Testis (tissue), 2 donors: ENCODE measurements at regions not wholly inside any gene's neighbourhood (a gene's known extent, or its start where the extent isn't known, plus 50 kb on each side); places are given as distances from the start of the nearest gene placed in this dataset.

Experiments used
- DNase-seq: peaks from one replicate; pipeline ENCODE4 v3.0.0-alpha.2; 2019
- H3K27ac ChIP-seq, 2 donors: fragments of 200-600 bp; sonication (generic); one replicate each; pipeline ENCODE4 v1.5.1; 2019
- H3K27me3 ChIP-seq: fragments of 200-600 bp; sonication (generic); one replicate; pipeline ENCODE4 v1.5.1; 2019
- H3K36me3 ChIP-seq: fragments of 200-600 bp; sonication (generic); one replicate; pipeline ENCODE4 v1.5.1; 2017; ENCODE audit warnings: low read depth; ENCODE audit errors: missing control alignments
- H3K4me1 ChIP-seq: fragments of 200-600 bp; sonication (generic); one replicate; pipeline ENCODE4 v1.5.1; 2019
- H3K4me3 ChIP-seq, 2 donors: fragments of 200-600 bp; sonication (generic); one replicate each; pipeline ENCODE4 v1.5.1; 2017 to 2019
- H3K9me3 ChIP-seq: fragments of 200-600 bp; sonication (generic); one replicate; pipeline ENCODE4 v1.5.1; 2017
- CTCF ChIP-seq, 3 experiments: fragments of 450-650 bp in 2 of 3; fragments of 200-600 bp in 1 of 3; sonication (generic) in 1 of 3; IDR thresholded peaks; one replicate each; pipeline ENCODE4 v1.5.1; 2016 to 2019; ENCODE audit warnings: antibody characterized with exemption in 3 of 3, mild to moderate bottlenecking in 2 of 3, moderate library complexity in 1 of 3
- POLR2A ChIP-seq: fragments of 450-650 bp; IDR thresholded peaks from one replicate; pipeline ENCODE4 v1.6.1; 2017; ENCODE audit warnings: antibody characterized with exemption, mild to moderate bottlenecking, moderate library complexity
- WGBS, 2 donors: methylation state at CpG; one replicate each; pipeline ENCODE4 v1.1.5; 2018; 5-methylcytosine and 5-hydroxymethylcytosine counted together
- intact Hi-C: fragments of 100-400 bp; cut with DNase I; formaldehyde crosslinking; loops from one replicate; pipeline ENCODE4 v1.15.1; 2023; ENCODE audit warnings: low total_unique reads

GRCh38 chr6:23568292-23568691 is 557.7 kb upstream of the NRSN1 start:
- WGBS, 2 donors, result 53 to 69% methylated on average over 1 of the region's 1 CpG
- no peaks in the 10 kb centered on the region for H3K36me3 ChIP-seq
- no peak for DNase-seq
- H3K27ac ChIP-seq, result no peak overlapping the region
- H3K4me3 ChIP-seq, result no peak overlapping the region
- intact Hi-C loops, result no loop called here
- no peaks in the 10 kb centered on the region for H3K9me3 ChIP-seq
- no peaks in the 10 kb centered on the region for H3K27me3 ChIP-seq
- TF ChIP-seq POLR2A, result no peak
- no peak for TF ChIP-seq CTCF (IDR thresholded peaks at IDR 0.05)
- no peaks in the 10 kb centered on the region for H3K4me1 ChIP-seq

GRCh38 chr6:23584134-23584763 is 541.8 kb upstream of the NRSN1 start:
- no peaks in the 10 kb centered on the region for H3K9me3 ChIP-seq
- no peaks in the 10 kb centered on the region for H3K4me1 ChIP-seq
- H3K27me3 ChIP-seq, result no peaks in the 10 kb centered on the region
- intact Hi-C loops, result no loop called here
- no peak for DNase-seq
- H3K4me3 ChIP-seq, result no peak overlapping the region
- H3K27ac ChIP-seq, result no peak overlapping the region
- no peaks in the 10 kb centered on the region for H3K36me3 ChIP-seq
- 68 to 70% methylated on average over 5 of the region's 5 CpGs for WGBS, 2 donors
- no peak for TF ChIP-seq POLR2A
- no peak for TF ChIP-seq CTCF (IDR thresholded peaks at IDR 0.05)

- no peaks in the 10 kb centered on the region for H3K4me1 ChIP-seq
- no peak for TF ChIP-seq POLR2A
These were observed 538.4 kb upstream of the NRSN1 start for GRCh38 chr6:23587582-23587981.

GRCh38 chr6:23589811-23590210 is 536.2 kb upstream of the NRSN1 start:
- Histone ChIP-seq H3K36me3 (no peaks in the 10 kb centered on the region), H3K4me1 (no peaks in the 10 kb centered on the region), H3K4me3 (no peak overlapping the region), H3K27ac (no peak overlapping the region), H3K9me3 (no peaks in the 10 kb centered on the region), H3K27me3 (no peaks in the 10 kb centered on the region)
- TF ChIP-seq POLR2A, result no peak
- TF ChIP-seq CTCF (IDR thresholded peaks at IDR 0.05), result no peak
- no peak for DNase-seq
- WGBS, 2 donors, result 57 to 58% methylated on average over 2 of the region's 2 CpGs
- intact Hi-C loops, result no loop called here

More at GRCh38 chr6:23587582-23587981, 538.4 kb upstream of the NRSN1 start:
- intact Hi-C loops, result no loop called here
- no peak for DNase-seq
- no peaks in the 10 kb centered on the region for H3K9me3 ChIP-seq
- no peaks in the 10 kb centered on the region for H3K27me3 ChIP-seq
- H3K4me3 ChIP-seq, result no peak overlapping the region
- WGBS, 2 donors, result 73 to 75% methylated on average over 1 of the region's 1 CpG
- no peak overlapping the region for H3K27ac ChIP-seq
- no peaks in the 10 kb centered on the region for H3K36me3 ChIP-seq

GRCh38 chr6:23590498-23591126 is 535.4 kb upstream of the NRSN1 start:
- no peak for DNase-seq
- H3K36me3 ChIP-seq, result no peaks in the 10 kb centered on the region
- no peak overlapping the region for H3K4me3 ChIP-seq
- H3K9me3 ChIP-seq, result no peaks in the 10 kb centered on the region
- H3K4me1 ChIP-seq, result no peaks in the 10 kb centered on the region
- WGBS, 2 donors, result 42 to 50% methylated on average over 1 of the region's 1 CpG
- H3K27ac ChIP-seq, result no peak overlapping the region
- intact Hi-C loops, result no loop called here
- no peaks in the 10 kb centered on the region for H3K27me3 ChIP-seq
- TF ChIP-seq CTCF (IDR thresholded peaks at IDR 0.05) (no peak), POLR2A (no peak)
